PC-3 (cell line): ENCODE measurements at regions not wholly inside any gene's neighbourhood (a gene's known extent, or its start where the extent isn't known, plus 50 kb on each side); places are given as distances from the start of the nearest gene placed in this dataset.

Source experiments
- ATAC-seq: fragments of 200-7000 bp; cut with Tn5 transposase; 2 replicates; pipeline ENCODE4 v1.9.1; 2020; ENCODE audit warnings: mild to moderate bottlenecking, moderate library complexity
- BruUV-seq: library from RNA; stranded (reverse); fragments of 400-500 nt; replicated peaks from 2 replicates; lab custom pipeline; 2021; lab: Mats Ljungman, UMichigan
- CTCF ChIA-PET: fragments of 300-600 bp; sonication (Branson Sonifier 250); formaldehyde crosslinking; loops from one replicate; lab custom pipeline; 2022; ENCODE audit warnings: antibody characterized with exemption; lab: Charles Lee
- POLR2A ChIA-PET: fragments of 300-600 bp; sonication (Branson Sonifier 250); formaldehyde crosslinking; loops from one replicate; lab custom pipeline; 2022; ENCODE audit warnings: antibody characterized with exemption; ENCODE audit not compliant: unreplicated experiment; lab: Charles Lee
- DNase-seq: peaks from one replicate; pipeline ENCODE4 v3.0.0-alpha.2; 2015
- H2AFZ ChIP-seq: fragments of 300-600 bp; sonication (generic); 2 replicates; pipeline ENCODE4 v1.6.0; 2016; ENCODE audit warnings: antibody characterized with exemption, low read length
- H3F3A ChIP-seq: fragments of 300-600 bp; sonication (generic); one replicate; pipeline ENCODE4 v1.6.0; 2017; ENCODE audit warnings: antibody characterized with exemption, low read length, control low read depth, mild to moderate bottlenecking; ENCODE audit not compliant: unreplicated experiment
- H3K27ac ChIP-seq: fragments of 300-600 bp; sonication (generic); 2 replicates; pipeline ENCODE4 v1.5.1; 2016; ENCODE audit warnings: mild to moderate bottlenecking, low read length
- H3K27me3 ChIP-seq: fragments of 300-600 bp; sonication (generic); 2 replicates; pipeline ENCODE4 v1.6.1; 2016; ENCODE audit warnings: low read length, mixed read lengths
- H3K36me3 ChIP-seq: fragments of 300-600 bp; sonication (generic); 2 replicates; pipeline ENCODE4 v1.6.1; 2016; ENCODE audit warnings: low read depth, mixed run types, low read length, mixed read lengths
- H3K4me1 ChIP-seq: fragments of 300-600 bp; sonication (generic); 2 replicates; pipeline ENCODE4 v1.5.1; 2016; ENCODE audit warnings: low read length; ENCODE audit not compliant: insufficient read depth
- H3K4me2 ChIP-seq: fragments of 300-600 bp; sonication (generic); 2 replicates; pipeline ENCODE4 v1.6.0; 2016; ENCODE audit warnings: low read length
- H3K4me3 ChIP-seq: fragments of 300-600 bp; sonication (generic); 2 replicates; pipeline ENCODE4 v1.5.1; 2016; ENCODE audit warnings: mild to moderate bottlenecking, low read length, mixed read lengths
- H3K79me2 ChIP-seq: fragments of 300-600 bp; sonication (generic); 2 replicates; pipeline ENCODE4 v1.6.1; 2017; ENCODE audit warnings: low read length, mixed read lengths
- H3K9ac ChIP-seq: fragments of 300-600 bp; sonication (generic); 2 replicates; pipeline ENCODE4 v1.6.0; 2016; ENCODE audit warnings: mild to moderate bottlenecking, low read length
- H3K9me2 ChIP-seq: fragments of 300-600 bp; sonication (generic); replicated peaks from 2 replicates; pipeline ENCODE4 v1.6.1; 2016; ENCODE audit warnings: mixed run types, low read length, mixed read lengths
- H3K9me3 ChIP-seq: fragments of 300-600 bp; sonication (generic); 2 replicates; pipeline ENCODE4 v1.6.1; 2016; ENCODE audit warnings: low read length, mixed read lengths
- H4K20me1 ChIP-seq: fragments of 300-600 bp; sonication (generic); 2 replicates; pipeline ENCODE4 v1.6.1; 2016; ENCODE audit warnings: low read length, mixed read lengths
- EZH2 ChIP-seq: fragments of 300-600 bp; sonication (generic); IDR thresholded peaks from one replicate; pipeline ENCODE4 v1.6.1; 2017; ENCODE audit warnings: antibody characterized with exemption, mild to moderate bottlenecking, low read length; ENCODE audit not compliant: unreplicated experiment
- EZH2phosphoT487 ChIP-seq: fragments of 300-600 bp; sonication (generic); IDR thresholded peaks from 2 replicates; pipeline ENCODE4 v1.6.1; 2018; ENCODE audit warnings: mild to moderate bottlenecking, antibody characterized with exemption, low read length, borderline replicate concordance
- intact Hi-C: fragments of 100-400 bp; cut with micrococcal nuclease; formaldehyde crosslinking; loops from 2 replicates; pipeline ENCODE4 v1.9.0; 2023
- TF ChIP-seq, protein P1 (sequence below): fragments of 300-600 bp; sonication (generic); conservative IDR thresholded peaks from 2 replicates; pipeline ENCODE4 v1.5.1; 2017; ENCODE audit warnings: antibody characterized with exemption, low read depth, mild to moderate bottlenecking, low read length

DNA sequence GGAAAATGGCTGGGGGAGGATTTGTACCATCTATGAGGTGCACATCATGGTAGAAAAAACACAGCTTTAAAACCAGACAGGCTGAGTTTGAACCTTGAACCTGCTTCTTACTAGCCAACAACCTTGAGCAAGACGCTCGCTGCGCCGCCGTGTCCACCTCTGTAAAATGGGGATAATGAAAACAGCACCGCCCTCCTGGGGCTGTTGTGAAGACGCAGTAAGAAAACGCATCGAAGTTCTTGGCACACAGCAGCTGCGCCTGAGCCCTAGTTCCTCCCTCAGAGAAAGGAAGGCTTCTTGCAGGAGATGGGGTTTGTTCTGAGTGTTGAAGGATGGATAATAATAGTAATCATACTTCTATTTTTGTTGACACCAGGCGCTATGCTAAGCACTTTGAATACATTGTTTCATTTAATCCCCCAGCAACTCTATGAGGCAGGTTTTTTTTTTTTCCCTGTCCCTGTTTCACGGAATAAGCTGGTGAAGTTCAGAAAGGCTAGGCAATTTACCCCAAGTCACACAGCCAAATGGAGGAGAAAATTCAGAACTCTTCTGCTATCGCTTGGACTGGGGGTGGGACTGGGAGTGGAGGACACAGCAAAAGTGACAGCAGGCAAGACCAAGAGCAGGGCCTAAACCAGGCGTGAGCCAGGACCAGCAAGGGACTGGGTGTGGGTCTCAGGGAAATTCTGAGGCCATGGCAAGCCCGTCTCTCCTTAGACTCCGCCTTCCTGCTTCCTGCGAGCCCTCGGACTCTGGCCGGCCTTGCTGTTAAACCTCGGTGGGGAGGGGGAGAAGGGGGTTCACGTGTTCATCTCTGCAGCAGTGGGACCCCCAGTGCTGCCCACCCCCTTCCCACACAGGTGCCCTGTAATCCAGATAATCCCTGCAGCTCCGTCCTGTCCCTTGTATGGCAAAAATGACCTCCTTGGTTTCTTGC lies 97.5 kb downstream of the LRRC74A start:
- POLR2A ChIA-PET = no interaction called here
- no peak for DNase-seq
- Histone ChIP-seq H4K20me1 (no peaks in the 10 kb centered on the region), H3K9ac (no peak overlapping the region), H3K9me3 (no peaks in the 10 kb centered on the region), H3K27ac (no peak overlapping the region), H3K4me2 (no peak overlapping the region), H3F3A (peaks cover 6% of the 10 kb centered on the region), H3K4me1 (peaks cover 21% of the 10 kb centered on the region), H3K4me3 (no peak overlapping the region), H3K36me3 (no peaks in the 10 kb centered on the region), H2AFZ (no peak overlapping the region), H3K79me2 (no peaks in the 10 kb centered on the region), H3K9me2 (no peaks in the 10 kb centered on the region), H3K27me3 (no peaks in the 10 kb centered on the region)
- ATAC-seq = no peak
- intact Hi-C loops = no loop called here
- CTCF ChIA-PET = no interaction called here
- TF ChIP-seq EZH2phosphoT487 = no peak
- no peak for TF ChIP-seq EZH2
- TF ChIP-seq, protein P1, sequence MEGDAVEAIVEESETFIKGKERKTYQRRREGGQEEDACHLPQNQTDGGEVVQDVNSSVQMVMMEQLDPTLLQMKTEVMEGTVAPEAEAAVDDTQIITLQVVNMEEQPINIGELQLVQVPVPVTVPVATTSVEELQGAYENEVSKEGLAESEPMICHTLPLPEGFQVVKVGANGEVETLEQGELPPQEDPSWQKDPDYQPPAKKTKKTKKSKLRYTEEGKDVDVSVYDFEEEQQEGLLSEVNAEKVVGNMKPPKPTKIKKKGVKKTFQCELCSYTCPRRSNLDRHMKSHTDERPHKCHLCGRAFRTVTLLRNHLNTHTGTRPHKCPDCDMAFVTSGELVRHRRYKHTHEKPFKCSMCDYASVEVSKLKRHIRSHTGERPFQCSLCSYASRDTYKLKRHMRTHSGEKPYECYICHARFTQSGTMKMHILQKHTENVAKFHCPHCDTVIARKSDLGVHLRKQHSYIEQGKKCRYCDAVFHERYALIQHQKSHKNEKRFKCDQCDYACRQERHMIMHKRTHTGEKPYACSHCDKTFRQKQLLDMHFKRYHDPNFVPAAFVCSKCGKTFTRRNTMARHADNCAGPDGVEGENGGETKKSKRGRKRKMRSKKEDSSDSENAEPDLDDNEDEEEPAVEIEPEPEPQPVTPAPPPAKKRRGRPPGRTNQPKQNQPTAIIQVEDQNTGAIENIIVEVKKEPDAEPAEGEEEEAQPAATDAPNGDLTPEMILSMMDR = no peak
- no TSS peak for BruUV-seq

DNA sequence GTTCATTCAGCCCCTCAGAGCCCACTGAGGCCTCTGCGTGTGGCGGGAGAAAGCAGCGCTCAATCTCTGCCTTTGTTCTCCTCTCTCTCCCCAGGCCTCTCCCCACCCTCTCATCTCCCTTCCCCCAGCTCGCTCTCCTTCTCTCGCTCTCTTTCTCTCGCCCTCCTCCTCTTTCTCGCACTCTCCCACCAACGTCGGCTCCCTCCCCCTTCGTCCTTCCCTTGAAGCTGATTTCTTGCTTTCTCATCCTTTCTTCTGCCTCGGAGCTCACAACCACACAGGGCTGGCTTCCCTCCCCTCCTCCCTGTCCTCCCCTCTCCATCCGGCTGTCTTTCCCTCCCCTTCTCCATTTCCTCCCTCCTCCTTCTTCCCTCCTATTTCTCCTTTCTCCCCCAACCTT lies 96.4 kb downstream of the LRRC74A start:
- Histone ChIP-seq H3K4me3 (no peak overlapping the region), H3K4me1 (peaks cover 32% of the 10 kb centered on the region), H3F3A (peaks cover 6% of the 10 kb centered on the region), H3K79me2 (no peaks in the 10 kb centered on the region), H3K27me3 (no peaks in the 10 kb centered on the region), H4K20me1 (no peaks in the 10 kb centered on the region), H3K9me2 (no peaks in the 10 kb centered on the region), H3K9me3 (no peaks in the 10 kb centered on the region), H3K27ac (no peak overlapping the region), H3K9ac (no peak overlapping the region), H3K36me3 (no peaks in the 10 kb centered on the region), H2AFZ (no peak overlapping the region), H3K4me2 (no peak overlapping the region)
- no TSS peak for BruUV-seq
- intact Hi-C loops = no loop called here
- POLR2A ChIA-PET = no interaction called here
- no peak for DNase-seq
- TF ChIP-seq EZH2 = no peak
- TF ChIP-seq EZH2phosphoT487 = no peak
- TF ChIP-seq, protein P1 = no peak
- CTCF ChIA-PET = no interaction called here
- no peak for ATAC-seq

DNA sequence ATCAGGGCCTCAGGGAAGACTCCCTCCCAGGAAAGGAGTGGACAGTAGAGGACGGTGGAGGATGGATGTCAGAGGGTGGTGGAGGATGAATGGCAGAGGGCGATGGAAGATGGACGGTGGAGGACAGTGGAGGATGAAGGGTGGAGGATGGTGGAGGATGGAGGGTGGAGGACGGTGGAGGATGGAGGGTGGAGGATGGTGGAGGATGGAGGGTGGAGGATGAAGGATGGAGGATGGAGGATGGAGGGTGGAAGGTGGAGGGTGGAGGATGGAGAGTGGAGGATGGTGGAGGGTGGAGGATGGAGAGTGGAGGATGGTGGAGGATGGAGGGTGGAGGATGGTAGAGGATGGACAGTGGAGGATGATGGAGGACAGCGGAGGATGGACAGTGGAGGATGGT lies 95.9 kb downstream of the LRRC74A start:
- Histone ChIP-seq H3K4me3 (no peak overlapping the region), H4K20me1 (no peaks in the 10 kb centered on the region), H3K9me2 (no peaks in the 10 kb centered on the region), H3K9me3 (no peaks in the 10 kb centered on the region), H2AFZ (no peak overlapping the region), H3K4me1 (peaks cover 37% of the 10 kb centered on the region), H3K79me2 (no peaks in the 10 kb centered on the region), H3K36me3 (no peaks in the 10 kb centered on the region), H3K4me2 (no peak overlapping the region), H3K27me3 (no peaks in the 10 kb centered on the region), H3K27ac (no peak overlapping the region), H3F3A (peaks cover 6% of the 10 kb centered on the region), H3K9ac (no peak overlapping the region)
- TF ChIP-seq EZH2phosphoT487 (no peak), EZH2 (no peak)
- TF ChIP-seq, protein P1 = no peak
- ATAC-seq (no peak), DNase-seq (no peak)
- POLR2A ChIA-PET = no interaction called here
- intact Hi-C loops = no loop called here
- CTCF ChIA-PET = no interaction called here
- BruUV-seq = no TSS peak
